Astrocyte (in vitro differentiated cells and primary cell): ENCODE measurements at regions not wholly inside any gene's neighbourhood (a gene's known extent, or its start where the extent isn't known, plus 50 kb on each side); places are given as distances from the start of the nearest gene placed in this dataset.

Source experiments
- DNase-seq: peaks from one replicate; pipeline ENCODE4 v3.0.0-alpha.2; 2010; ENCODE audit warnings: low read depth
- FAIRE-seq: peaks from 2 replicates; lab custom pipeline; 2011; peaks lifted over from hg19 to GRCh38; lab: Jason Lieb, UNC
- H2AFZ ChIP-seq: 2 replicates; pipeline ENCODE4 v1.6.0; 2012; ENCODE audit warnings: low read depth, low read length, inconsistent platforms
- H3K27ac ChIP-seq: 2 replicates; pipeline ENCODE4 v1.5.1; 2011; ENCODE audit warnings: low read depth, low read length, inconsistent platforms
- H3K27me3 ChIP-seq: 2 replicates; pipeline ENCODE4 v1.6.0; 2011; ENCODE audit warnings: low read length, inconsistent platforms; ENCODE audit not compliant: insufficient read depth
- H3K36me3 ChIP-seq: 2 replicates; pipeline ENCODE4 v1.5.1; 2011; ENCODE audit warnings: low read length, inconsistent platforms; ENCODE audit not compliant: insufficient read depth
- H3K4me1 ChIP-seq: 2 replicates; pipeline ENCODE4 v1.5.1; 2011; ENCODE audit warnings: low read length, inconsistent platforms; ENCODE audit not compliant: insufficient read depth
- H3K4me2 ChIP-seq: 2 replicates; pipeline ENCODE4 v1.6.0; 2012; ENCODE audit warnings: low read length, inconsistent platforms
- H3K4me3 ChIP-seq: 2 replicates; pipeline ENCODE4 v1.5.1; 2011; ENCODE audit warnings: low read depth, mild to moderate bottlenecking, low read length, inconsistent platforms; ENCODE audit not compliant: insufficient read depth
- H3K79me2 ChIP-seq: 2 replicates; pipeline ENCODE4 v1.6.0; 2012; ENCODE audit warnings: mild to moderate bottlenecking, low read length, inconsistent platforms; ENCODE audit not compliant: insufficient read depth
- H3K9ac ChIP-seq: 2 replicates; pipeline ENCODE4 v1.6.0; 2012; ENCODE audit warnings: mild to moderate bottlenecking, low read length, inconsistent platforms
- H3K9me3 ChIP-seq: 2 replicates; pipeline ENCODE4 v1.5.1; 2012; ENCODE audit warnings: low read depth, mild to moderate bottlenecking, low read length, inconsistent platforms; ENCODE audit not compliant: insufficient read depth
- H4K20me1 ChIP-seq: 2 replicates; pipeline ENCODE4 v1.6.0; 2012; ENCODE audit warnings: low read length, inconsistent platforms; ENCODE audit not compliant: insufficient read depth
- H3K27ac Mint-ChIP-seq: one replicate; pipeline ENCODE4 v1.8.0; 2021; ENCODE audit warnings: mild to moderate bottlenecking, mixed read lengths; ENCODE audit not compliant: unreplicated experiment
- H3K27me3 Mint-ChIP-seq: one replicate; pipeline ENCODE4 v1.8.0; 2021; ENCODE audit warnings: low read depth, mixed read lengths; ENCODE audit not compliant: unreplicated experiment
- H3K36me3 Mint-ChIP-seq: one replicate; pipeline ENCODE4 v1.8.0; 2021; ENCODE audit warnings: low read depth, mixed read lengths; ENCODE audit not compliant: unreplicated experiment
- H3K4me1 Mint-ChIP-seq: one replicate; pipeline ENCODE4 v1.8.0; 2021; ENCODE audit warnings: low read depth, mixed read lengths; ENCODE audit not compliant: unreplicated experiment
- H3K4me3 Mint-ChIP-seq: one replicate; pipeline ENCODE4 v1.8.0; 2021; ENCODE audit warnings: mild to moderate bottlenecking, moderate library complexity, mixed read lengths; ENCODE audit not compliant: unreplicated experiment
- H3K9me3 Mint-ChIP-seq: one replicate; pipeline ENCODE4 v1.8.0; 2021; ENCODE audit warnings: mild to moderate bottlenecking, mixed read lengths; ENCODE audit not compliant: unreplicated experiment
- EZH2 ChIP-seq: IDR thresholded peaks from 2 replicates; pipeline ENCODE4 v1.6.1; 2012; ENCODE audit warnings: mild to moderate bottlenecking, low read length, inconsistent platforms; ENCODE audit not compliant: insufficient read depth
- TF ChIP-seq, protein P1 (sequence below): IDR thresholded peaks from 2 replicates; pipeline ENCODE4 v1.5.1; 2011; ENCODE audit warnings: low read depth, mild to moderate bottlenecking, inconsistent platforms, low read length, moderate library complexity; ENCODE audit not compliant: insufficient read depth

DNA sequence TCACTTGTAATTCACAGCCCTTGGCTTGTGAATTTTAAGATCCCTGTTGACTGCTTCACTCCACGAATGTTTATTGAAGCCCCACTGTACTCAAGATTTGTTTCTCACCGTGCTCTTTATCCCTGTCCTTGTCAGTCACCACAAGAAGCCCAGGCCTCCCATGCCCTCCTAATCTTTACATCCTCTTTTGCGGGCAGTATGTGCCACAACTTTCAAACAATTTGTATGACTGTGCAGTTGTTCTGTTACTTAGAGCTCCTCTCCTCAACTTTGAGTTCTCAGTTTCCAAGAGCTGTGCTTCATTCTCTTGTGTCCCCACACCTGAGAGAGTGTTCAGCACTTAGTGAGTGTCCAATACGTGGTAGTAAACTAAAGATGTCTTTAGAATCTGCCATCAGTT is 467.7 kb downstream of the NKX6-1 start:
- Histone ChIP-seq H3K27me3 (no peaks in the 10 kb centered on the region), H3K4me3 (no peak overlapping the region), H2AFZ (no peak overlapping the region), H3K36me3 (no peaks in the 10 kb centered on the region), H3K4me2 (no peak overlapping the region), H3K9ac (no peak overlapping the region), H3K9me3 (no peaks in the 10 kb centered on the region), H4K20me1 (no peaks in the 10 kb centered on the region), H3K27ac (no peak overlapping the region), H3K4me1 (no peaks in the 10 kb centered on the region), H3K79me2 (no peaks in the 10 kb centered on the region)
- Mint-ChIP-seq H3K27me3 (peaks cover 2% of the 10 kb centered on the region), H3K27ac (no peak overlapping the region), H3K9me3 (no peaks in the 10 kb centered on the region), H3K4me1 (no peaks in the 10 kb centered on the region), H3K36me3 (no peaks in the 10 kb centered on the region), H3K4me3 (no peak overlapping the region)
- FAIRE-seq (no peak), DNase-seq (no peak)
- TF ChIP-seq, protein P1, sequence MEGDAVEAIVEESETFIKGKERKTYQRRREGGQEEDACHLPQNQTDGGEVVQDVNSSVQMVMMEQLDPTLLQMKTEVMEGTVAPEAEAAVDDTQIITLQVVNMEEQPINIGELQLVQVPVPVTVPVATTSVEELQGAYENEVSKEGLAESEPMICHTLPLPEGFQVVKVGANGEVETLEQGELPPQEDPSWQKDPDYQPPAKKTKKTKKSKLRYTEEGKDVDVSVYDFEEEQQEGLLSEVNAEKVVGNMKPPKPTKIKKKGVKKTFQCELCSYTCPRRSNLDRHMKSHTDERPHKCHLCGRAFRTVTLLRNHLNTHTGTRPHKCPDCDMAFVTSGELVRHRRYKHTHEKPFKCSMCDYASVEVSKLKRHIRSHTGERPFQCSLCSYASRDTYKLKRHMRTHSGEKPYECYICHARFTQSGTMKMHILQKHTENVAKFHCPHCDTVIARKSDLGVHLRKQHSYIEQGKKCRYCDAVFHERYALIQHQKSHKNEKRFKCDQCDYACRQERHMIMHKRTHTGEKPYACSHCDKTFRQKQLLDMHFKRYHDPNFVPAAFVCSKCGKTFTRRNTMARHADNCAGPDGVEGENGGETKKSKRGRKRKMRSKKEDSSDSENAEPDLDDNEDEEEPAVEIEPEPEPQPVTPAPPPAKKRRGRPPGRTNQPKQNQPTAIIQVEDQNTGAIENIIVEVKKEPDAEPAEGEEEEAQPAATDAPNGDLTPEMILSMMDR = no peak
- no peak for TF ChIP-seq EZH2

DNA sequence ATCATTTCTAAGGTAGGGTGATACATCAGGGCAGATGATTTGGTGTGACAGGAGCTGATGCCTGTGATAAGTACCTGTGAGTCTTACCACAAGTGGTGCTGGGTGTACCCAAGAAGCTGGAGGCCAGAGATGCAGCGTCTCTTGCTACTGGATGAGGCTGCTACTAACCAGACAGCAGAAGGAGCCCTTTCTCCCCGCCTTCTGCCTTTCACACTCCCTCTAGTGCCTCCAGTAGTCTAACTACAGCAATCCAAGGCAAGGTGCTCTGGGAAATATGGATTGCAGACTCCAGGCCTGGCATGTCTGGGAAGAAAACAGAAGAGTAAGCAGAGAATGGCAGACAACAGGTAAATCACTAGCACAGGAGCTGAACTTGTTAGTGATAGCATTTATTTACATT is 470.8 kb downstream of the NKX6-1 start:
- no peak overlapping the region for H2AFZ ChIP-seq
- H3K4me1 ChIP-seq = no peaks in the 10 kb centered on the region
- H3K4me3 ChIP-seq = no peak overlapping the region
- H3K27me3 ChIP-seq = no peaks in the 10 kb centered on the region
- H3K36me3 Mint-ChIP-seq = no peaks in the 10 kb centered on the region
- no peaks in the 10 kb centered on the region for H3K4me1 Mint-ChIP-seq
- FAIRE-seq (no peak), DNase-seq (no peak)
- peaks cover 2% of the 10 kb centered on the region for H3K27me3 Mint-ChIP-seq
- H3K9me3 ChIP-seq = no peaks in the 10 kb centered on the region
- no peaks in the 10 kb centered on the region for H3K36me3 ChIP-seq
- no peaks in the 10 kb centered on the region for H3K79me2 ChIP-seq
- H4K20me1 ChIP-seq = no peaks in the 10 kb centered on the region
- H3K27ac Mint-ChIP-seq = no peak overlapping the region
- no peak overlapping the region for H3K4me2 ChIP-seq
- no peak overlapping the region for H3K27ac ChIP-seq
- no peak overlapping the region for H3K4me3 Mint-ChIP-seq
- H3K9ac ChIP-seq = no peak overlapping the region
- no peak for TF ChIP-seq EZH2
- TF ChIP-seq, protein P1 = no peak
- H3K9me3 Mint-ChIP-seq = no peaks in the 10 kb centered on the region

DNA sequence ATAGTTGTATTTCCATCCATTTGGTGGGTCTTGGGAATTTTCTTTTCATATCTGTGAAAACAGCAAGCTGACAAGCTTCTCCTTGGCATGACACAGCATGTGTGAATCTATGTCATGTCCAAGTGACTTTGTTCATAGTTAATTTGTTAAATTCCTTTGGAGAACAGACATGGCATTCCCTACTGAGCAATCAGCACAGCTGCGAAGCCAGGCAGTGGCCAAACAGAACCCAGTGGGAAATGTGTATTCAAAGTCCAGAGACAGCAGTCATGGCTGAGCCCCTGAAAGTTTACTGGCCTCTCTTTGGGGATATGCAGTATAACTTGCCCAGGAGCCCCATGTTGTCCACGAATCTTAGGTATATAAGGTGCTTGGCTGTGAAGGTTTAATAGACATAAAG is 474.7 kb downstream of the NKX6-1 start:
- no peaks in the 10 kb centered on the region for H3K36me3 Mint-ChIP-seq
- no peaks in the 10 kb centered on the region for H3K9me3 Mint-ChIP-seq

More for the DNA sequence above, 474.7 kb downstream of the NKX6-1 start:
- H3K9me3 ChIP-seq = no peaks in the 10 kb centered on the region
- H3K27ac Mint-ChIP-seq = no peak overlapping the region
- no peak overlapping the region for H3K27ac ChIP-seq
- H3K27me3 ChIP-seq = no peaks in the 10 kb centered on the region
- no peak for DNase-seq
- H3K9ac ChIP-seq = no peak overlapping the region
- H2AFZ ChIP-seq = no peak overlapping the region
- no peaks in the 10 kb centered on the region for H3K4me1 Mint-ChIP-seq
- H4K20me1 ChIP-seq = no peaks in the 10 kb centered on the region
- no peak overlapping the region for H3K4me2 ChIP-seq
- no peak for FAIRE-seq
- H3K4me3 Mint-ChIP-seq = no peak overlapping the region
- H3K4me1 ChIP-seq = no peaks in the 10 kb centered on the region
- H3K4me3 ChIP-seq = no peak overlapping the region
- H3K27me3 Mint-ChIP-seq = peaks cover 2% of the 10 kb centered on the region
- H3K36me3 ChIP-seq = no peaks in the 10 kb centered on the region
- no peaks in the 10 kb centered on the region for H3K79me2 ChIP-seq
- no peak for TF ChIP-seq EZH2
- TF ChIP-seq, protein P1 = no peak
